Vagina (tissue), 2 donors: ENCODE measurements at regions not wholly inside any gene's neighbourhood (a gene's known extent, or its start where the extent isn't known, plus 50 kb on each side); places are given as distances from the start of the nearest gene placed in this dataset.

Experiments
- POLR2A ChIP-seq, 2 donors: fragments of 450-650 bp; IDR thresholded peaks; one replicate each; pipeline ENCODE4 v1.6.1; 2017; ENCODE audit warnings: antibody characterized with exemption in 2 of 2, mild to moderate bottlenecking in 2 of 2, moderate library complexity in 2 of 2
- TF ChIP-seq, protein P1 (sequence below), 3 experiments: fragments of 450-650 bp in 2 of 3; fragments of 200-600 bp in 1 of 3; sonication (generic) in 1 of 3; IDR thresholded peaks; one replicate each; pipeline ENCODE4 v1.5.1; 2017 to 2019; ENCODE audit warnings: antibody characterized with exemption in 3 of 3, mild to moderate bottlenecking in 2 of 3, moderate library complexity in 2 of 3

DNA sequence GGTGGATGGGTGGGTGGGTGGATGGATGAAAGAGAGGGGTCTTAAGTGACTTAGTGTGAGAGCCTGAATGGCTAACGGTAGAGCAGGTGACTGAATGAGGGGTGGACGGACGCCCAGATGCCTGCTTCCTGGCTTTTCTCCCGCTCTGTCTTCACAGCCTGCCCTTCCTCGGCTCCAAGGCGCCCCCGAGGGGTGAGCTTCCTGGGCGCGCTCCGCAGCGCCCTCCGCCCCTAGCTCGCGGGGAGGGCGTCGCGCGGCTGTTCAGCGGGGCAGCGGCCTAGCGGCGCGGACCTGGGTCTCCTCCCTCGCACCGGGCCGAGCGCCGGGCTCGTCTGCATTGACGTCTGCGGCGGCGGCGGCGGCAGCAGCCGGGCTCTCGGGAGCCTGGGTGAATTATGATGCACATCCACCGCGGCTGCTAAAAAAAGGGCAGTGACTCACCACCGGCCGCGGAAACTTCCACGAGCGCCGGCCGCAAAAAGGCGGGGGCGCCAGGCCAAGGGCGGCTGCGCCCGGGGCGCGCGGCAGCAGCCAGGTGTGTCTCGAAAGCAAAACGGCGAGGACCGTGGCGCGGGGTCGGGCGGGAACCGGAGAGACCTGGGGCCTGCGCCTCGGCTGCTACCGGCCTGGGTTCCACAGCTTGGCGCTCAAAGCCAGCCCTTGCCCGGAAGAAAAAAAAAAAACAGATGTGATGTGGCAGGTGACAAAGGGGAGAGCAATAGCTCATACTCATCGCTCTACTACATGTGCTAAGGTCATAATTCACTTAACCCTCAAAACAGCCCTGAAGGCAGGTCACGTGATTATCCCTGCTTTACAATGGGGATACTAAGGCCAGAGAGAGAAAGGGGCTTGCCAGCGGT, 143.0 kb upstream of the ADRA1B start:
- TF ChIP-seq, protein P1, sequence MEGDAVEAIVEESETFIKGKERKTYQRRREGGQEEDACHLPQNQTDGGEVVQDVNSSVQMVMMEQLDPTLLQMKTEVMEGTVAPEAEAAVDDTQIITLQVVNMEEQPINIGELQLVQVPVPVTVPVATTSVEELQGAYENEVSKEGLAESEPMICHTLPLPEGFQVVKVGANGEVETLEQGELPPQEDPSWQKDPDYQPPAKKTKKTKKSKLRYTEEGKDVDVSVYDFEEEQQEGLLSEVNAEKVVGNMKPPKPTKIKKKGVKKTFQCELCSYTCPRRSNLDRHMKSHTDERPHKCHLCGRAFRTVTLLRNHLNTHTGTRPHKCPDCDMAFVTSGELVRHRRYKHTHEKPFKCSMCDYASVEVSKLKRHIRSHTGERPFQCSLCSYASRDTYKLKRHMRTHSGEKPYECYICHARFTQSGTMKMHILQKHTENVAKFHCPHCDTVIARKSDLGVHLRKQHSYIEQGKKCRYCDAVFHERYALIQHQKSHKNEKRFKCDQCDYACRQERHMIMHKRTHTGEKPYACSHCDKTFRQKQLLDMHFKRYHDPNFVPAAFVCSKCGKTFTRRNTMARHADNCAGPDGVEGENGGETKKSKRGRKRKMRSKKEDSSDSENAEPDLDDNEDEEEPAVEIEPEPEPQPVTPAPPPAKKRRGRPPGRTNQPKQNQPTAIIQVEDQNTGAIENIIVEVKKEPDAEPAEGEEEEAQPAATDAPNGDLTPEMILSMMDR (IDR thresholded peaks at IDR 0.05), result no peak
- no peak for TF ChIP-seq POLR2A (IDR thresholded peaks at IDR 0.05)
